Liver (tissue), 8 donors: ENCODE measurements at regions not wholly inside any gene's neighbourhood (a gene's known extent, or its start where the extent isn't known, plus 50 kb on each side); places are given as distances from the start of the nearest gene placed in this dataset.

Source experiments
- DNase-seq: peaks from one replicate; pipeline ENCODE4 v3.0.0-alpha.2; 2017; ENCODE audit warnings: low spot score
- H3K27ac ChIP-seq, 2 donors: one replicate each; pipeline ENCODE4 v1.7.0; 2013; ENCODE audit warnings: inconsistent platforms in 2 of 2, low read length in 2 of 2, control low read depth in 1 of 2, low read depth in 1 of 2, mild to moderate bottlenecking in 1 of 2
- H3K27me3 ChIP-seq, 4 donors: one replicate each; pipeline versions ENCODE4 v1.6.1 to v1.7.0; 2013; ENCODE audit warnings: low read length in 3 of 4, inconsistent platforms in 1 of 4, mild to moderate bottlenecking in 1 of 4, moderate library complexity in 1 of 4; ENCODE audit not compliant: control insufficient read depth in 4 of 4, insufficient read depth in 4 of 4
- H3K36me3 ChIP-seq, 4 donors: one replicate each; pipeline versions ENCODE4 v1.6.1 to v1.7.0; 2013; ENCODE audit warnings: low read length in 3 of 4, mild to moderate bottlenecking in 3 of 4, low read depth in 1 of 4, moderate library complexity in 1 of 4; ENCODE audit not compliant: control insufficient read depth in 4 of 4, insufficient read depth in 3 of 4
- H3K4me1 ChIP-seq, 4 donors: one replicate each; pipeline versions ENCODE4 v1.6.1 to v1.7.0; 2013; ENCODE audit warnings: low read length in 3 of 4, mild to moderate bottlenecking in 3 of 4, moderate library complexity in 1 of 4; ENCODE audit not compliant: control insufficient read depth in 4 of 4, insufficient read depth in 4 of 4
- H3K4me3 ChIP-seq, 3 donors: one replicate each; pipeline versions ENCODE4 v1.6.1 to v1.7.0; 2013; ENCODE audit warnings: low read length in 3 of 3, control low read depth in 1 of 3, low read depth in 1 of 3, mild to moderate bottlenecking in 1 of 3
- H3K9ac ChIP-seq, 2 donors: one replicate each; pipeline ENCODE4 v1.7.0; 2013; ENCODE audit warnings: low read length in 2 of 2, mild to moderate bottlenecking in 2 of 2, moderate library complexity in 2 of 2, control low read depth in 1 of 2, low read depth in 1 of 2
- H3K9me3 ChIP-seq, 4 donors: one replicate each; pipeline versions ENCODE4 v1.6.1 to v1.7.0; 2013; ENCODE audit warnings: low read length in 3 of 4; ENCODE audit not compliant: control insufficient read depth in 4 of 4
- ATF3 ChIP-seq: IDR thresholded peaks from 2 replicates; pipeline ENCODE4 v1.6.1; 2016; ENCODE audit warnings: antibody characterized with exemption
- CTCF ChIP-seq: fragments of 150-350 bp; IDR thresholded peaks from 2 replicates; pipeline ENCODE4 v1.5.1; 2017; ENCODE audit warnings: improper control_type of control experiment, low read depth, low read length; ENCODE audit not compliant: missing input control
- EGR1 ChIP-seq, 2 donors: IDR thresholded peaks; 2 replicates each; pipeline ENCODE4 v1.6.1; 2016 to 2018; ENCODE audit warnings: antibody characterized with exemption in 2 of 2, low read depth in 2 of 2
- FOXA1 ChIP-seq: IDR thresholded peaks from 2 replicates; pipeline ENCODE4 v1.6.1; 2016; ENCODE audit warnings: antibody characterized with exemption
- GABPA ChIP-seq, 2 donors: IDR thresholded peaks in 1 of 2; conservative IDR thresholded peaks in 1 of 2; 2 replicates each; pipeline ENCODE4 v1.6.1; 2016; ENCODE audit warnings: antibody characterized with exemption in 2 of 2, mild to moderate bottlenecking in 1 of 2, moderate library complexity in 1 of 2
- HNF4A ChIP-seq, 2 donors: conservative IDR thresholded peaks; 2 replicates each; pipeline ENCODE4 v1.6.1; 2016; ENCODE audit warnings: antibody characterized with exemption in 2 of 2, mild to moderate bottlenecking in 2 of 2
- HNF4G ChIP-seq: IDR thresholded peaks from 2 replicates; pipeline ENCODE4 v1.6.1; 2016; ENCODE audit warnings: antibody characterized with exemption
- JUND ChIP-seq, 2 donors: IDR thresholded peaks; 2 replicates each; pipeline ENCODE4 v1.6.1; 2016; ENCODE audit warnings: antibody characterized with exemption in 2 of 2
- MAX ChIP-seq: IDR thresholded peaks from 2 replicates; pipeline ENCODE4 v1.6.1; 2016; ENCODE audit warnings: antibody characterized with exemption
- NR2F2 ChIP-seq: IDR thresholded peaks from 2 replicates; pipeline ENCODE4 v1.6.1; 2016; ENCODE audit warnings: antibody characterized with exemption
- RAD21 ChIP-seq, 2 donors: IDR thresholded peaks; 2 replicates each; pipeline ENCODE4 v1.6.1; 2016; ENCODE audit warnings: antibody characterized with exemption in 2 of 2, mild to moderate bottlenecking in 2 of 2
- RXRA ChIP-seq, 2 donors: IDR thresholded peaks; 2 replicates each; pipeline ENCODE4 v1.6.1; 2017 to 2018; ENCODE audit warnings: antibody characterized with exemption in 2 of 2, mild to moderate bottlenecking in 1 of 2
- SP1 ChIP-seq: IDR thresholded peaks from 2 replicates; pipeline ENCODE4 v1.6.1; 2018; ENCODE audit warnings: antibody characterized with exemption, mild to moderate bottlenecking
- TAF1 ChIP-seq: conservative IDR thresholded peaks from 2 replicates; pipeline ENCODE4 v1.6.1; 2016; ENCODE audit warnings: antibody characterized with exemption, mild to moderate bottlenecking
- YY1 ChIP-seq: IDR thresholded peaks from 2 replicates; pipeline ENCODE4 v1.6.1; 2016; ENCODE audit warnings: antibody characterized with exemption, mild to moderate bottlenecking
- ZBTB33 ChIP-seq: IDR thresholded peaks from 2 replicates; pipeline ENCODE4 v1.6.1; 2016; ENCODE audit warnings: antibody characterized with exemption
- WGBS: extraction: QIAGEN DNeasy Blood & Tissue Kit; methylation state at CpG from one replicate; pipeline ENCODE4 v1.1.7; 2013; 5-methylcytosine and 5-hydroxymethylcytosine counted together
- donor health status: healthy.
- donor health status: healthy.
- donor health status: healthy.
- donor health status: healthy.
- donor health status: healthy.

- no peak overlapping the region for H3K4me3 ChIP-seq
- TF ChIP-seq FOXA1 (no peak), YY1 (no peak), CTCF (no peak), RAD21 (IDR thresholded peaks at IDR 0.05) (no peak), ATF3 (no peak), GABPA (IDR thresholded peaks at IDR 0.05 in 1 of 2, conservative IDR thresholded peaks at IDR 0.05 in 1 of 2) (no peak), SP1 (no peak), EGR1 (IDR thresholded peaks at IDR 0.05; ENCODE audit: low read depth in 2 of 2) (no peak), ZBTB33 (no peak), NR2F2 (no peak), HNF4G (no peak), TAF1 (no peak)
- H3K27me3 ChIP-seq = no peaks in the 10 kb centered on the region
- no peak overlapping the region for H3K9ac ChIP-seq
- no peaks in the 10 kb centered on the region for H3K4me1 ChIP-seq
- no peaks in the 10 kb centered on the region for H3K36me3 ChIP-seq
- H3K27ac ChIP-seq = no peak overlapping the region
- WGBS = 82% methylated on average over 2 of the region's 2 CpGs
- DNase-seq = no peak
- H3K9me3 ChIP-seq = no peaks in the 10 kb centered on the region
Measured at GRCh38 chr14:51155326-51155725, 60.4 kb upstream of the TRIM9 start.

GRCh38 chr14:51157012-51157411 lies 62.1 kb upstream of the TRIM9 start:
- Histone ChIP-seq H3K4me3 (no peak overlapping the region), H3K36me3 (no peaks in the 10 kb centered on the region), H3K9ac (no peak overlapping the region), H3K27ac (no peak overlapping the region), H3K9me3 (no peaks in the 10 kb centered on the region), H3K4me1 (no peaks in the 10 kb centered on the region), H3K27me3 (no peaks in the 10 kb centered on the region)
- no peak for DNase-seq
- TF ChIP-seq TAF1 (no peak), HNF4A (conservative IDR thresholded peaks at IDR 0.05) (peak in 1 of 2 donors; percentile 36), HNF4G (no peak), SP1 (no peak), YY1 (no peak), RAD21 (IDR thresholded peaks at IDR 0.05) (peak; percentile 36 to 67), RXRA (IDR thresholded peaks at IDR 0.05) (no peak), ATF3 (no peak), CTCF (peak; percentile 30), FOXA1 (no peak), MAX (no peak), GABPA (IDR thresholded peaks at IDR 0.05 in 1 of 2, conservative IDR thresholded peaks at IDR 0.05 in 1 of 2) (no peak), EGR1 (IDR thresholded peaks at IDR 0.05; ENCODE audit: low read depth in 2 of 2) (no peak), JUND (IDR thresholded peaks at IDR 0.05) (no peak), NR2F2 (no peak)
